ENCODE measurements at regions not wholly inside any gene's neighbourhood (a gene's known extent, or its start where the extent isn't known, plus 50 kb on each side); places are given as distances from the start of the nearest gene placed in this dataset.
A peak's percentile ranks its signal among the peaks of the same experiment; 100 is the strongest.

GRCh38 chr7:33766405-33766804 is 138.9 kb upstream of the BMPER start:
- TF ChIP-seq CTCF (IDR thresholded peaks at IDR 0.05): no peak
- DNase-seq (ENCODE audit: low spot score): no peak
- Histone ChIP-seq H3K27ac (no peak overlapping the region), H3K4me3 (no peak overlapping the region)

- no peak for DNase-seq (ENCODE audit: low spot score)
Measured at GRCh38 chr7:33769930-33770329, 135.4 kb upstream of the BMPER start.

GRCh38 chr7:33770576-33770975 is 134.8 kb upstream of the BMPER start:
- no peak for TF ChIP-seq CTCF (IDR thresholded peaks at IDR 0.05)
- Histone ChIP-seq H3K27ac (no peak overlapping the region), H3K4me3 (no peak overlapping the region)
- no peak for DNase-seq (ENCODE audit: low spot score)

More at GRCh38 chr7:33769930-33770329, 135.4 kb upstream of the BMPER start:
- no peak for TF ChIP-seq CTCF (IDR thresholded peaks at IDR 0.05)
- H3K4me3 ChIP-seq: no peak overlapping the region
- H3K27ac ChIP-seq: no peak overlapping the region

- no peak overlapping the region for H3K4me3 ChIP-seq
- no peak for TF ChIP-seq CTCF (IDR thresholded peaks at IDR 0.05)
- no peak overlapping the region for H3K27ac ChIP-seq
- DNase-seq (ENCODE audit: low spot score): no peak
Measured at GRCh38 chr7:33771422-33771821, 133.9 kb upstream of the BMPER start.

GRCh38 chr7:33773053-33773452 is 132.3 kb upstream of the BMPER start:
- no peak for TF ChIP-seq CTCF (IDR thresholded peaks at IDR 0.05)
- no peak for DNase-seq (ENCODE audit: low spot score)

GRCh38 chr7:33774762-33775523 is 130.4 kb upstream of the BMPER start:
- no peak for TF ChIP-seq CTCF (IDR thresholded peaks at IDR 0.05)
- H3K27ac ChIP-seq: peak overlapping the region in 1 of 2 donors; percentile 69
- DNase-seq (ENCODE audit: low spot score): no peak
- no peak overlapping the region for H3K4me3 ChIP-seq

More at GRCh38 chr7:33773053-33773452, 132.3 kb upstream of the BMPER start:
- Histone ChIP-seq H3K4me3 (no peak overlapping the region), H3K27ac (no peak overlapping the region)

- H3K4me3 ChIP-seq: no peak overlapping the region
- no peak for TF ChIP-seq CTCF (IDR thresholded peaks at IDR 0.05)
- DNase-seq (ENCODE audit: low spot score): no peak
- H3K27ac ChIP-seq: no peak overlapping the region
Measured at GRCh38 chr7:33775790-33776189, 129.5 kb upstream of the BMPER start.
